ENCODE measurements at regions not wholly inside any gene's neighbourhood (a gene's known extent, or its start where the extent isn't known, plus 50 kb on each side); places are given as distances from the start of the nearest gene placed in this dataset.

DNA sequence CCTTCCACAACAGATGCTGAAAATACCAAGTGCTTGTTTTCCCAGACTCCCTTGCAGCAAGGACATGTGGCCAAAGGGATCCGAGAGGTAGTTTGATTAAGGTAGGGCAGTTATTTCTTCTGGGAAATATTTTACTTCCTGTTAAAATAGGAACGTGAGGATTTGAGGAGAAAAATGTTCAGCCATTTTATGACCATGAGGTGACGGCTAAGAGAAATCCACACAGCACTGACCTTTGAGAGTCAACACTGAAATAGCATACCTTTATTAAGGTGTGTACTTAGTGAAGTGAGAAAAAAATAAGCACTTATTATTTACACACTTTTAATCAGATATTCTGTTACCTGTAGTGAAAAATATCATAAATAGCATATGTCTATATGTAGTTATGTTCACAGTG is 133.9 kb downstream of the PPP1R3A start:
- H3K27me3 ChIP-seq (ENCODE audit: insufficient read depth, low read length): no peaks in the 10 kb centered on the region
- H3K9me3 ChIP-seq (ENCODE audit: insufficient read depth, low read depth, low read length): no peaks in the 10 kb centered on the region
- no peak overlapping the region for H3K14ac ChIP-seq (ENCODE audit: low read length)
- no peak overlapping the region for H2BK120ac ChIP-seq (ENCODE audit: insufficient read depth, low read length, poor library complexity)
- H4K91ac ChIP-seq (ENCODE audit: low read depth, low read length): no peak overlapping the region
- no peak overlapping the region for H2AK5ac ChIP-seq (ENCODE audit: low read length)
- no peaks in the 10 kb centered on the region for H3K4me1 ChIP-seq (ENCODE audit: control insufficient read depth in 1 of 2, insufficient read depth in 2 of 2, low read length in 2 of 2)
- no peak overlapping the region for H2BK12ac ChIP-seq (ENCODE audit: low read length)
- no peak overlapping the region for H3K23ac ChIP-seq (ENCODE audit: low read length)
- WGBS (ENCODE audit: extremely low coverage, insufficient coverage, insufficient read length): no CpG with 5 or more reads among the region's 3 CpGs
- H4K12ac ChIP-seq (ENCODE audit: low read depth, low read length): no peak overlapping the region
- H3K79me1 ChIP-seq (ENCODE audit: low read length): no peaks in the 10 kb centered on the region
- H3K4ac ChIP-seq (ENCODE audit: low read depth, low read length): no peak overlapping the region
- no peaks in the 10 kb centered on the region for H3K36me3 ChIP-seq (ENCODE audit: control insufficient read depth in 1 of 2, insufficient read depth in 2 of 2, low read length in 2 of 2)
- H2AFZ ChIP-seq (ENCODE audit: insufficient read depth, low read length, poor library complexity): no peak overlapping the region
- no peak overlapping the region for H2BK5ac ChIP-seq (ENCODE audit: low read depth, low read length, poor library complexity)
- H4K8ac ChIP-seq (ENCODE audit: low read depth, low read length): no peak overlapping the region
- no peaks in the 10 kb centered on the region for H3K79me2 ChIP-seq (ENCODE audit: control insufficient read depth, insufficient read depth, low read length, poor library complexity)
- no peak overlapping the region for H3K18ac ChIP-seq (ENCODE audit: low read length)
- no peak for DNase-seq
- no peak overlapping the region for H3K27ac ChIP-seq (ENCODE audit: low read depth, low read length)
- no peak overlapping the region for H3K4me3 ChIP-seq (ENCODE audit: low read depth, low read length)
- no peak overlapping the region for H3K9ac ChIP-seq (ENCODE audit: low read length)
- no peak overlapping the region for H3K4me2 ChIP-seq (ENCODE audit: low read length)

- Histone ChIP-seq H3K9ac (ENCODE audit: low read length) (no peak overlapping the region), H4K91ac (ENCODE audit: low read depth, low read length) (no peak overlapping the region), H2BK5ac (ENCODE audit: low read depth, low read length, poor library complexity) (no peak overlapping the region), H3K4ac (ENCODE audit: low read depth, low read length) (no peak overlapping the region), H3K27me3 (ENCODE audit: insufficient read depth, low read length) (no peaks in the 10 kb centered on the region), H3K9me3 (ENCODE audit: insufficient read depth, low read depth, low read length) (no peaks in the 10 kb centered on the region), H3K79me1 (ENCODE audit: low read length) (no peaks in the 10 kb centered on the region), H3K27ac (ENCODE audit: low read depth, low read length) (no peak overlapping the region), H2AK5ac (ENCODE audit: low read length) (no peak overlapping the region), H3K36me3 (ENCODE audit: control insufficient read depth in 1 of 2, insufficient read depth in 2 of 2, low read length in 2 of 2) (no peaks in the 10 kb centered on the region), H4K12ac (ENCODE audit: low read depth, low read length) (no peak overlapping the region), H3K18ac (ENCODE audit: low read length) (no peak overlapping the region), H3K4me1 (ENCODE audit: control insufficient read depth in 1 of 2, insufficient read depth in 2 of 2, low read length in 2 of 2) (no peaks in the 10 kb centered on the region), H3K4me2 (ENCODE audit: low read length) (no peak overlapping the region), H3K4me3 (ENCODE audit: low read depth, low read length) (no peak overlapping the region), H3K23ac (ENCODE audit: low read length) (no peak overlapping the region), H2AFZ (ENCODE audit: insufficient read depth, low read length, poor library complexity) (no peak overlapping the region), H4K8ac (ENCODE audit: low read depth, low read length) (no peak overlapping the region), H3K79me2 (ENCODE audit: control insufficient read depth, insufficient read depth, low read length, poor library complexity) (no peaks in the 10 kb centered on the region), H2BK12ac (ENCODE audit: low read length) (no peak overlapping the region), H3K14ac (ENCODE audit: low read length) (no peak overlapping the region), H2BK120ac (ENCODE audit: insufficient read depth, low read length, poor library complexity) (no peak overlapping the region)
- no peak for DNase-seq
- no CpG with 5 or more reads among the region's 2 CpGs for WGBS (ENCODE audit: extremely low coverage, insufficient coverage, insufficient read length)
Observed at GRCh38 chr7:113784316-113784715, 134.5 kb downstream of the PPP1R3A start.

DNA sequence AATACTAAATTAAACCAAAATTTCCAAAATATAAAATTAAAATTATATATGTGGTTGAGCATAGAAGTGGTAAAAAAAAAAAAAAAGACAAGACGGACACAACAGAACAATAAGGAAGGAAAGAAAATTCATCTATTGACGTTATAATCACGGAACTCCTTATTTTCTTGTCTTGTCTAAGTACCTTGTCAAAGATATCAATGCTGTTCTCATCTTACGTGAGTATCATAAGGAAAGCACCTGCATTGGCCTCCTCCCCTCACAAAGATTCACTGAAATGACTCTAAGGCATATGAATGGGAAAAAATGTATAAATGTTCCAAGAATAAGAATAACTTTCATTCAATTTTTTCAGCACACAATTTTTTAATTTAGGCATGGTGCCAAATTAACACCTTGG is 135.4 kb downstream of the PPP1R3A start:
- no peaks in the 10 kb centered on the region for H3K79me2 ChIP-seq (ENCODE audit: control insufficient read depth, insufficient read depth, low read length, poor library complexity)
- H4K12ac ChIP-seq (ENCODE audit: low read depth, low read length): no peak overlapping the region
- H3K27me3 ChIP-seq (ENCODE audit: insufficient read depth, low read length): no peaks in the 10 kb centered on the region
- H3K4me1 ChIP-seq (ENCODE audit: control insufficient read depth in 1 of 2, insufficient read depth in 2 of 2, low read length in 2 of 2): no peaks in the 10 kb centered on the region
- H4K91ac ChIP-seq (ENCODE audit: low read depth, low read length): no peak overlapping the region
- no peak overlapping the region for H3K14ac ChIP-seq (ENCODE audit: low read length)
- H2AFZ ChIP-seq (ENCODE audit: insufficient read depth, low read length, poor library complexity): no peak overlapping the region
- no peak overlapping the region for H3K9ac ChIP-seq (ENCODE audit: low read length)
- no peak overlapping the region for H2BK120ac ChIP-seq (ENCODE audit: insufficient read depth, low read length, poor library complexity)
- no peaks in the 10 kb centered on the region for H3K79me1 ChIP-seq (ENCODE audit: low read length)
- H3K4me3 ChIP-seq (ENCODE audit: low read depth, low read length): no peak overlapping the region
- no peaks in the 10 kb centered on the region for H3K9me3 ChIP-seq (ENCODE audit: insufficient read depth, low read depth, low read length)
- DNase-seq: no peak
- no peak overlapping the region for H2BK12ac ChIP-seq (ENCODE audit: low read length)
- H4K8ac ChIP-seq (ENCODE audit: low read depth, low read length): no peak overlapping the region
- no CpG with 5 or more reads among the region's 4 CpGs for WGBS (ENCODE audit: extremely low coverage, insufficient coverage, insufficient read length)
- H3K23ac ChIP-seq (ENCODE audit: low read length): no peak overlapping the region
- no peak overlapping the region for H2BK5ac ChIP-seq (ENCODE audit: low read depth, low read length, poor library complexity)
- no peak overlapping the region for H3K4ac ChIP-seq (ENCODE audit: low read depth, low read length)
- H3K4me2 ChIP-seq (ENCODE audit: low read length): no peak overlapping the region
- H3K27ac ChIP-seq (ENCODE audit: low read depth, low read length): no peak overlapping the region
- H3K36me3 ChIP-seq (ENCODE audit: control insufficient read depth in 1 of 2, insufficient read depth in 2 of 2, low read length in 2 of 2): no peaks in the 10 kb centered on the region
- H2AK5ac ChIP-seq (ENCODE audit: low read length): no peak overlapping the region
- no peak overlapping the region for H3K18ac ChIP-seq (ENCODE audit: low read length)

DNA sequence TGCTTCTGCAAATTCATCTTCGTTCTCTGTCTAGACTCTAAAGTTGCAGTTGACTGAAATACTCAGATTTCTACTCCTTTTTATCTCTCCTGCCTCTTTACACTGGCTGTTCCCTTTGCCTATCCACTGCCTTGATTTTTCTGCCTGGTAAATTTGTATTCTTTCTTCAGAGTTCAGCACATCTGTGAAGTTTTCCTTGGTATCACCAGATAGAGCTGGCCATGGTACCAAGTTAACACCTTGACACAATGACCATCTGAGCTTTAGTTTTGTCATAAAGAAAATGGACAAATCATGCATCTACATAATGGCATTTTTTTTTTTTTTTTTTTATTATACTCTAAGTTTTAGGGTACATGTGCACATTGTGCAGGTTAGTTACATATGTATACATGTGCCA is 143.0 kb downstream of the PPP1R3A start:
- no peak overlapping the region for H2BK12ac ChIP-seq (ENCODE audit: low read length)
- H2AK5ac ChIP-seq (ENCODE audit: low read length): no peak overlapping the region
- no peak overlapping the region for H3K4me3 ChIP-seq (ENCODE audit: low read depth, low read length)
- H3K4ac ChIP-seq (ENCODE audit: low read depth, low read length): no peak overlapping the region
- no peak overlapping the region for H3K27ac ChIP-seq (ENCODE audit: low read depth, low read length)
- no peaks in the 10 kb centered on the region for H3K9me3 ChIP-seq (ENCODE audit: insufficient read depth, low read depth, low read length)
- WGBS (ENCODE audit: extremely low coverage, insufficient coverage, insufficient read length): no CpG with 5 or more reads among the region's 1 CpG
- H3K79me1 ChIP-seq (ENCODE audit: low read length): no peaks in the 10 kb centered on the region
- H4K91ac ChIP-seq (ENCODE audit: low read depth, low read length): no peak overlapping the region
- no peak overlapping the region for H2AFZ ChIP-seq (ENCODE audit: insufficient read depth, low read length, poor library complexity)
- H3K79me2 ChIP-seq (ENCODE audit: control insufficient read depth, insufficient read depth, low read length, poor library complexity): no peaks in the 10 kb centered on the region
- no peak overlapping the region for H3K4me2 ChIP-seq (ENCODE audit: low read length)
- H4K8ac ChIP-seq (ENCODE audit: low read depth, low read length): no peak overlapping the region
- H3K27me3 ChIP-seq (ENCODE audit: insufficient read depth, low read length): no peaks in the 10 kb centered on the region
- no peak for DNase-seq
- H3K4me1 ChIP-seq (ENCODE audit: control insufficient read depth in 1 of 2, insufficient read depth in 2 of 2, low read length in 2 of 2): no peaks in the 10 kb centered on the region
- no peak overlapping the region for H3K23ac ChIP-seq (ENCODE audit: low read length)
- no peak overlapping the region for H3K18ac ChIP-seq (ENCODE audit: low read length)
- H4K12ac ChIP-seq (ENCODE audit: low read depth, low read length): no peak overlapping the region
- no peak overlapping the region for H2BK120ac ChIP-seq (ENCODE audit: insufficient read depth, low read length, poor library complexity)
- no peak overlapping the region for H3K14ac ChIP-seq (ENCODE audit: low read length)
- no peak overlapping the region for H3K9ac ChIP-seq (ENCODE audit: low read length)
- no peak overlapping the region for H2BK5ac ChIP-seq (ENCODE audit: low read depth, low read length, poor library complexity)
- no peaks in the 10 kb centered on the region for H3K36me3 ChIP-seq (ENCODE audit: control insufficient read depth in 1 of 2, insufficient read depth in 2 of 2, low read length in 2 of 2)
